AG04449 (cell line): ENCODE measurements at regions not wholly inside any gene's neighbourhood (a gene's known extent, or its start where the extent isn't known, plus 50 kb on each side); places are given as distances from the start of the nearest gene placed in this dataset.

Source experiments
- CTCF ChIA-PET: fragments of 350-600 bp; formaldehyde crosslinking; extraction: SDS; loops from one replicate; lab custom pipeline; 2021; ENCODE audit warnings: antibody characterized with exemption; lab: Yijun Ruan, JAX
- POLR2A ChIA-PET: fragments of 400-600, 350-600 bp; formaldehyde crosslinking; extraction: SDS; loops from one replicate; lab custom pipeline; 2020; ENCODE audit warnings: antibody characterized with exemption, inconsistent platforms; lab: Yijun Ruan, JAX
- DNase-seq: peaks from one replicate; pipeline ENCODE4 v3.0.0-alpha.2; 2010; ENCODE audit warnings: low read depth, low spot score
- H3K4me3 ChIP-seq: 2 replicates; pipeline ENCODE4 v1.5.1; 2011; ENCODE audit warnings: low read depth, mild to moderate bottlenecking, control low read depth, low read length
- CTCF ChIP-seq: IDR thresholded peaks from one replicate; pipeline ENCODE4 v1.5.1; 2011; ENCODE audit warnings: mild to moderate bottlenecking, moderate library complexity, low read length, control low read depth, inconsistent platforms; ENCODE audit not compliant: insufficient read depth; ENCODE audit errors: missing control alignments

- H3K4me3 ChIP-seq, result no peak overlapping the region
- POLR2A ChIA-PET, result no interaction called here
- DNase-seq, result no peak
- CTCF ChIA-PET, result no interaction called here
- no peak for TF ChIP-seq CTCF
Measured at GRCh38 chr9:28215536-28216299, 642.4 kb upstream of the C9orf72 start.

- no peak for TF ChIP-seq CTCF
- no peak for DNase-seq
- CTCF ChIA-PET, result no interaction called here
- no peak overlapping the region for H3K4me3 ChIP-seq
- POLR2A ChIA-PET, result no interaction called here
Measured at GRCh38 chr9:28232686-28233085, 659.4 kb upstream of the C9orf72 start.

- DNase-seq, result no peak
- POLR2A ChIA-PET, result no interaction called here
- TF ChIP-seq CTCF, result no peak
- CTCF ChIA-PET, result no interaction called here
- no peak overlapping the region for H3K4me3 ChIP-seq
Measured at GRCh38 chr9:28234133-28234893, 661.0 kb upstream of the C9orf72 start.

- ChIA-PET POLR2A (no interaction called here), CTCF (no interaction called here)
- no peak for DNase-seq
Measured at GRCh38 chr9:28234894-28235277, 661.6 kb upstream of the C9orf72 start.

GRCh38 chr9:28249424-28249823 is 676.1 kb upstream of the C9orf72 start:
- no peak for TF ChIP-seq CTCF
- ChIA-PET POLR2A (no interaction called here), CTCF (no interaction called here)
- no peak for DNase-seq
- no peak overlapping the region for H3K4me3 ChIP-seq

More at GRCh38 chr9:28234894-28235277, 661.6 kb upstream of the C9orf72 start:
- no peak overlapping the region for H3K4me3 ChIP-seq
- TF ChIP-seq CTCF, result no peak

GRCh38 chr9:28255174-28255573 is 681.9 kb upstream of the C9orf72 start:
- H3K4me3 ChIP-seq, result no peak overlapping the region
- POLR2A ChIA-PET, result no interaction called here
- CTCF ChIA-PET, result no interaction called here
- DNase-seq, result no peak
- TF ChIP-seq CTCF, result no peak
